ENCODE measurements at regions not wholly inside any gene's neighbourhood (a gene's known extent, or its start where the extent isn't known, plus 50 kb on each side); places are given as distances from the start of the nearest gene placed in this dataset.

DNA sequence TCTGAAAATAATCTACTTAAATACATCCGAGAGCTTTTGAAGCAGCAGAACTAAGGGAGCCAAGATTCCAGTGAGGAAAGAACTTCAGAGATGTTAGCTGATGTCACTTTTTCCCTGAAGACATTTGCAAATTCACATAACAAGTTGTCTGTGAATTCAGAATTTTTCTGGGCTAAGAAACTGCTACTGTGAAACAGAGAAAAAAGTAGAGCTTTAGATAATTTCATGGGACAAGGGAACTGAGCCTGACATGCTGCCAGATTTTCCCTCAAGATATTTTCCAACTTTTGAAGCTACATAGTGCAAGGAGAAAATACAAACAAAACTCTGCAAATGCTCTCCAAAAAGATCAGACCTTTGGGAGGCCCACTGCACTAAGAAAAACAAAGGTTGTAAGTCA is 484.2 kb downstream of the ANKRD7 start:
- Histone ChIP-seq H3K36me3 (ENCODE audit: insufficient read depth) (no peaks in the 10 kb centered on the region), H3K4me2 (no peak overlapping the region), H3F3A (replicated peaks; ENCODE audit: low read depth) (no peaks in the 10 kb centered on the region), H4K20me1 (replicated peaks; ENCODE audit: insufficient read depth) (no peaks in the 10 kb centered on the region), H3K27me3 (ENCODE audit: insufficient read depth) (no peaks in the 10 kb centered on the region), H3K9me2 (ENCODE audit: insufficient read depth) (no peaks in the 10 kb centered on the region), H2AFZ (peak overlapping the region; percentile 44; the same call in 1 of the 2 replicates), H3K4me3 (no peak overlapping the region), H3K79me2 (replicated peaks; ENCODE audit: insufficient read depth) (no peaks in the 10 kb centered on the region), H3K4me1 (ENCODE audit: insufficient read depth) (no peaks in the 10 kb centered on the region), H3K27ac (ENCODE audit: low read depth) (no peak overlapping the region)
- TF ChIP-seq, protein P1, sequence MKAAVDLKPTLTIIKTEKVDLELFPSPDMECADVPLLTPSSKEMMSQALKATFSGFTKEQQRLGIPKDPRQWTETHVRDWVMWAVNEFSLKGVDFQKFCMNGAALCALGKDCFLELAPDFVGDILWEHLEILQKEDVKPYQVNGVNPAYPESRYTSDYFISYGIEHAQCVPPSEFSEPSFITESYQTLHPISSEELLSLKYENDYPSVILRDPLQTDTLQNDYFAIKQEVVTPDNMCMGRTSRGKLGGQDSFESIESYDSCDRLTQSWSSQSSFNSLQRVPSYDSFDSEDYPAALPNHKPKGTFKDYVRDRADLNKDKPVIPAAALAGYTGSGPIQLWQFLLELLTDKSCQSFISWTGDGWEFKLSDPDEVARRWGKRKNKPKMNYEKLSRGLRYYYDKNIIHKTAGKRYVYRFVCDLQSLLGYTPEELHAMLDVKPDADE (IDR thresholded peaks at IDR 0.05), result no peak
- TF ChIP-seq, protein P2, sequence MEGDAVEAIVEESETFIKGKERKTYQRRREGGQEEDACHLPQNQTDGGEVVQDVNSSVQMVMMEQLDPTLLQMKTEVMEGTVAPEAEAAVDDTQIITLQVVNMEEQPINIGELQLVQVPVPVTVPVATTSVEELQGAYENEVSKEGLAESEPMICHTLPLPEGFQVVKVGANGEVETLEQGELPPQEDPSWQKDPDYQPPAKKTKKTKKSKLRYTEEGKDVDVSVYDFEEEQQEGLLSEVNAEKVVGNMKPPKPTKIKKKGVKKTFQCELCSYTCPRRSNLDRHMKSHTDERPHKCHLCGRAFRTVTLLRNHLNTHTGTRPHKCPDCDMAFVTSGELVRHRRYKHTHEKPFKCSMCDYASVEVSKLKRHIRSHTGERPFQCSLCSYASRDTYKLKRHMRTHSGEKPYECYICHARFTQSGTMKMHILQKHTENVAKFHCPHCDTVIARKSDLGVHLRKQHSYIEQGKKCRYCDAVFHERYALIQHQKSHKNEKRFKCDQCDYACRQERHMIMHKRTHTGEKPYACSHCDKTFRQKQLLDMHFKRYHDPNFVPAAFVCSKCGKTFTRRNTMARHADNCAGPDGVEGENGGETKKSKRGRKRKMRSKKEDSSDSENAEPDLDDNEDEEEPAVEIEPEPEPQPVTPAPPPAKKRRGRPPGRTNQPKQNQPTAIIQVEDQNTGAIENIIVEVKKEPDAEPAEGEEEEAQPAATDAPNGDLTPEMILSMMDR (conservative IDR thresholded peaks at IDR 0.05; ENCODE audit: low read depth in 2 of 2), result no peak
- TF ChIP-seq EZH2 (IDR thresholded peaks at IDR 0.05; ENCODE audit: low read depth, unreplicated experiment), result no peak
- no peak for TF ChIP-seq ZNF331 (CRISPR knock-in tag; IDR thresholded peaks at IDR 0.05; ENCODE audit: low read depth)
- TF ChIP-seq, protein P3, sequence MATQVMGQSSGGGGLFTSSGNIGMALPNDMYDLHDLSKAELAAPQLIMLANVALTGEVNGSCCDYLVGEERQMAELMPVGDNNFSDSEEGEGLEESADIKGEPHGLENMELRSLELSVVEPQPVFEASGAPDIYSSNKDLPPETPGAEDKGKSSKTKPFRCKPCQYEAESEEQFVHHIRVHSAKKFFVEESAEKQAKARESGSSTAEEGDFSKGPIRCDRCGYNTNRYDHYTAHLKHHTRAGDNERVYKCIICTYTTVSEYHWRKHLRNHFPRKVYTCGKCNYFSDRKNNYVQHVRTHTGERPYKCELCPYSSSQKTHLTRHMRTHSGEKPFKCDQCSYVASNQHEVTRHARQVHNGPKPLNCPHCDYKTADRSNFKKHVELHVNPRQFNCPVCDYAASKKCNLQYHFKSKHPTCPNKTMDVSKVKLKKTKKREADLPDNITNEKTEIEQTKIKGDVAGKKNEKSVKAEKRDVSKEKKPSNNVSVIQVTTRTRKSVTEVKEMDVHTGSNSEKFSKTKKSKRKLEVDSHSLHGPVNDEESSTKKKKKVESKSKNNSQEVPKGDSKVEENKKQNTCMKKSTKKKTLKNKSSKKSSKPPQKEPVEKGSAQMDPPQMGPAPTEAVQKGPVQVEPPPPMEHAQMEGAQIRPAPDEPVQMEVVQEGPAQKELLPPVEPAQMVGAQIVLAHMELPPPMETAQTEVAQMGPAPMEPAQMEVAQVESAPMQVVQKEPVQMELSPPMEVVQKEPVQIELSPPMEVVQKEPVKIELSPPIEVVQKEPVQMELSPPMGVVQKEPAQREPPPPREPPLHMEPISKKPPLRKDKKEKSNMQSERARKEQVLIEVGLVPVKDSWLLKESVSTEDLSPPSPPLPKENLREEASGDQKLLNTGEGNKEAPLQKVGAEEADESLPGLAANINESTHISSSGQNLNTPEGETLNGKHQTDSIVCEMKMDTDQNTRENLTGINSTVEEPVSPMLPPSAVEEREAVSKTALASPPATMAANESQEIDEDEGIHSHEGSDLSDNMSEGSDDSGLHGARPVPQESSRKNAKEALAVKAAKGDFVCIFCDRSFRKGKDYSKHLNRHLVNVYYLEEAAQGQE (IDR thresholded peaks at IDR 0.05; ENCODE audit: unreplicated experiment), result no peak
- TF ChIP-seq EZH2phosphoT487 (IDR thresholded peaks at IDR 0.05; ENCODE audit: unreplicated experiment), result no peak
- no peak for TF ChIP-seq STAT1 (IDR thresholded peaks at IDR 0.05; ENCODE audit: unreplicated experiment)
- TF ChIP-seq, protein P4, sequence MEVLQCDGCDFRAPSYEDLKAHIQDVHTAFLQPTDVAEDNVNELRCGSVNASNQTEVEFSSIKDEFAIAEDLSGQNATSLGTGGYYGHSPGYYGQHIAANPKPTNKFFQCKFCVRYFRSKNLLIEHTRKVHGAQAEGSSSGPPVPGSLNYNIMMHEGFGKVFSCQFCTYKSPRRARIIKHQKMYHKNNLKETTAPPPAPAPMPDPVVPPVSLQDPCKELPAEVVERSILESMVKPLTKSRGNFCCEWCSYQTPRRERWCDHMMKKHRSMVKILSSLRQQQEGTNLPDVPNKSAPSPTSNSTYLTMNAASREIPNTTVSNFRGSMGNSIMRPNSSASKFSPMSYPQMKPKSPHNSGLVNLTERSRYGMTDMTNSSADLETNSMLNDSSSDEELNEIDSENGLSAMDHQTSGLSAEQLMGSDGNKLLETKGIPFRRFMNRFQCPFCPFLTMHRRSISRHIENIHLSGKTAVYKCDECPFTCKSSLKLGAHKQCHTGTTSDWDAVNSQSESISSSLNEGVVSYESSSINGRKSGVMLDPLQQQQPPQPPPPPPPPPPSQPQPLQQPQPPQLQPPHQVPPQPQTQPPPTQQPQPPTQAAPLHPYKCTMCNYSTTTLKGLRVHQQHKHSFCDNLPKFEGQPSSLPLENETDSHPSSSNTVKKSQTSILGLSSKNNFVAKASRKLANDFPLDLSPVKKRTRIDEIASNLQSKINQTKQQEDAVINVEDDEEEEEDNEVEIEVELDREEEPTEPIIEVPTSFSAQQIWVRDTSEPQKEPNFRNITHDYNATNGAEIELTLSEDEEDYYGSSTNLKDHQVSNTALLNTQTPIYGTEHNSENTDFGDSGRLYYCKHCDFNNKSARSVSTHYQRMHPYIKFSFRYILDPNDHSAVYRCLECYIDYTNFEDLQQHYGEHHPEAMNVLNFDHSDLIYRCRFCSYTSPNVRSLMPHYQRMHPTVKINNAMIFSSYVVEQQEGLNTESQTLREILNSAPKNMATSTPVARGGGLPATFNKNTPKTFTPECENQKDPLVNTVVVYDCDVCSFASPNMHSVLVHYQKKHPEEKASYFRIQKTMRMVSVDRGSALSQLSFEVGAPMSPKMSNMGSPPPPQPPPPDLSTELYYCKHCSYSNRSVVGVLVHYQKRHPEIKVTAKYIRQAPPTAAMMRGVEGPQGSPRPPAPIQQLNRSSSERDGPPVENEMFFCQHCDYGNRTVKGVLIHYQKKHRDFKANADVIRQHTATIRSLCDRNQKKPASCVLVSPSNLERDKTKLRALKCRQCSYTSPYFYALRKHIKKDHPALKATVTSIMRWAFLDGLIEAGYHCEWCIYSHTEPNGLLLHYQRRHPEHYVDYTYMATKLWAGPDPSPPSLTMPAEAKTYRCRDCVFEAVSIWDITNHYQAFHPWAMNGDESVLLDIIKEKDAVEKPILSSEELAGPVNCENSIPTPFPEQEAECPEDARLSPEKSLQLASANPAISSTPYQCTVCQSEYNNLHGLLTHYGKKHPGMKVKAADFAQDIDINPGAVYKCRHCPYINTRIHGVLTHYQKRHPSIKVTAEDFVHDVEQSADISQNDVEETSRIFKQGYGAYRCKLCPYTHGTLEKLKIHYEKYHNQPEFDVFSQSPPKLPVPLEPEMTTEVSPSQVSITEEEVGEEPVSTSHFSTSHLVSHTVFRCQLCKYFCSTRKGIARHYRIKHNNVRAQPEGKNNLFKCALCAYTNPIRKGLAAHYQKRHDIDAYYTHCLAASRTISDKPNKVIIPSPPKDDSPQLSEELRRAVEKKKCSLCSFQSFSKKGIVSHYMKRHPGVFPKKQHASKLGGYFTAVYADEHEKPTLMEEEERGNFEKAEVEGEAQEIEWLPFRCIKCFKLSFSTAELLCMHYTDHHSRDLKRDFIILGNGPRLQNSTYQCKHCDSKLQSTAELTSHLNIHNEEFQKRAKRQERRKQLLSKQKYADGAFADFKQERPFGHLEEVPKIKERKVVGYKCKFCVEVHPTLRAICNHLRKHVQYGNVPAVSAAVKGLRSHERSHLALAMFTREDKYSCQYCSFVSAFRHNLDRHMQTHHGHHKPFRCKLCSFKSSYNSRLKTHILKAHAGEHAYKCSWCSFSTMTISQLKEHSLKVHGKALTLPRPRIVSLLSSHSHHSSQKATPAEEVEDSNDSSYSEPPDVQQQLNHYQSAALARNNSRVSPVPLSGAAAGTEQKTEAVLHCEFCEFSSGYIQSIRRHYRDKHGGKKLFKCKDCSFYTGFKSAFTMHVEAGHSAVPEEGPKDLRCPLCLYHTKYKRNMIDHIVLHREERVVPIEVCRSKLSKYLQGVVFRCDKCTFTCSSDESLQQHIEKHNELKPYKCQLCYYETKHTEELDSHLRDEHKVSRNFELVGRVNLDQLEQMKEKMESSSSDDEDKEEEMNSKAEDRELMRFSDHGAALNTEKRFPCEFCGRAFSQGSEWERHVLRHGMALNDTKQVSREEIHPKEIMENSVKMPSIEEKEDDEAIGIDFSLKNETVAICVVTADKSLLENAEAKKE (CRISPR knock-in tag; IDR thresholded peaks at IDR 0.05), result no peak
- no peak for TF ChIP-seq CREB1 (CRISPR knock-in tag; IDR thresholded peaks at IDR 0.05; ENCODE audit: low read depth)
- no peak for TF ChIP-seq NANOG (IDR thresholded peaks at IDR 0.05; ENCODE audit: borderline replicate concordance)
- TF ChIP-seq JUNB (IDR thresholded peaks at IDR 0.05; ENCODE audit: unreplicated experiment), result no peak
- TF ChIP-seq ZNF114 (CRISPR knock-in tag; IDR thresholded peaks at IDR 0.05), result no peak
- TF ChIP-seq POLR2AphosphoS5 (IDR thresholded peaks at IDR 0.05; ENCODE audit: low read depth), result no peak
- Mint-ChIP-seq H3K36me3 (ENCODE audit: low read depth) (no peaks in the 10 kb centered on the region), H3K27me3 (ENCODE audit: insufficient read depth, low read depth, poor library complexity) (no peaks in the 10 kb centered on the region), H3K9me3 (no peaks in the 10 kb centered on the region), H3K4me3 (no peak overlapping the region), H3K4me1 (peaks cover 4% of the 10 kb centered on the region; the same call in 1 of the 3 replicates), H3K27ac (peak overlapping the region; percentile 52; the same call in 1 of the 2 replicates)
- DNase-seq (ENCODE audit: low spot score), result no peak
- ATAC-seq, result no peak

Data from GM23338 (cell line).